ENCODE measurements at regions not wholly inside any gene's neighbourhood (a gene's known extent, or its start where the extent isn't known, plus 50 kb on each side); places are given as distances from the start of the nearest gene placed in this dataset.

GRCh38 chr2:58688813-58689212 is 447.7 kb upstream of the FANCL start:
- Histone ChIP-seq H3K9me3 (ENCODE audit: control insufficient read depth, insufficient read depth, low read depth, low read length) (no peaks in the 10 kb centered on the region), H3K36me3 (ENCODE audit: control insufficient read depth, insufficient read depth, low read length) (no peaks in the 10 kb centered on the region), H3K27ac (ENCODE audit: low read length) (no peak overlapping the region), H3K4me3 (ENCODE audit: low read depth in 2 of 2, low read length in 2 of 2) (no peak overlapping the region), H3K4me1 (ENCODE audit: control insufficient read depth, insufficient read depth, low read length) (no peaks in the 10 kb centered on the region), H3K27me3 (ENCODE audit: control insufficient read depth, insufficient read depth, low read length) (no peaks in the 10 kb centered on the region)
- intact Hi-C loops (cut with micrococcal nuclease; ENCODE audit: unreplicated experiment) (no loop called here), in situ Hi-C loops (cut with HindIII; ENCODE audit: low pct_unique_long_range_greater_than_20kb, low sequenced_read_pairs) (no loop called here)
- no TSS peak for BruUV-seq (replicated peaks)
- ChIA-PET POLR2A (no interaction called here), CTCF (no interaction called here)
- DNase-seq (ENCODE audit: low read depth, low spot score) (no peak), ATAC-seq (no peak)
- TF ChIP-seq SIN3A (IDR thresholded peaks at IDR 0.05; ENCODE audit: borderline replicate concordance, insufficient read depth, low read depth, low read length) (no peak), POLR2AphosphoS5 (IDR thresholded peaks at IDR 0.05; ENCODE audit: low read depth, low read length) (no peak), REST (IDR thresholded peaks at IDR 0.05; ENCODE audit: insufficient read depth in 1 of 2, low read depth in 2 of 2, low read length in 1 of 2) (no peak), TCF7L2 (IDR thresholded peaks at IDR 0.05; ENCODE audit: low read depth, low read length) (no peak)
- TF ChIP-seq, protein P1, sequence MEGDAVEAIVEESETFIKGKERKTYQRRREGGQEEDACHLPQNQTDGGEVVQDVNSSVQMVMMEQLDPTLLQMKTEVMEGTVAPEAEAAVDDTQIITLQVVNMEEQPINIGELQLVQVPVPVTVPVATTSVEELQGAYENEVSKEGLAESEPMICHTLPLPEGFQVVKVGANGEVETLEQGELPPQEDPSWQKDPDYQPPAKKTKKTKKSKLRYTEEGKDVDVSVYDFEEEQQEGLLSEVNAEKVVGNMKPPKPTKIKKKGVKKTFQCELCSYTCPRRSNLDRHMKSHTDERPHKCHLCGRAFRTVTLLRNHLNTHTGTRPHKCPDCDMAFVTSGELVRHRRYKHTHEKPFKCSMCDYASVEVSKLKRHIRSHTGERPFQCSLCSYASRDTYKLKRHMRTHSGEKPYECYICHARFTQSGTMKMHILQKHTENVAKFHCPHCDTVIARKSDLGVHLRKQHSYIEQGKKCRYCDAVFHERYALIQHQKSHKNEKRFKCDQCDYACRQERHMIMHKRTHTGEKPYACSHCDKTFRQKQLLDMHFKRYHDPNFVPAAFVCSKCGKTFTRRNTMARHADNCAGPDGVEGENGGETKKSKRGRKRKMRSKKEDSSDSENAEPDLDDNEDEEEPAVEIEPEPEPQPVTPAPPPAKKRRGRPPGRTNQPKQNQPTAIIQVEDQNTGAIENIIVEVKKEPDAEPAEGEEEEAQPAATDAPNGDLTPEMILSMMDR (IDR thresholded peaks at IDR 0.05): no peak

DNA sequence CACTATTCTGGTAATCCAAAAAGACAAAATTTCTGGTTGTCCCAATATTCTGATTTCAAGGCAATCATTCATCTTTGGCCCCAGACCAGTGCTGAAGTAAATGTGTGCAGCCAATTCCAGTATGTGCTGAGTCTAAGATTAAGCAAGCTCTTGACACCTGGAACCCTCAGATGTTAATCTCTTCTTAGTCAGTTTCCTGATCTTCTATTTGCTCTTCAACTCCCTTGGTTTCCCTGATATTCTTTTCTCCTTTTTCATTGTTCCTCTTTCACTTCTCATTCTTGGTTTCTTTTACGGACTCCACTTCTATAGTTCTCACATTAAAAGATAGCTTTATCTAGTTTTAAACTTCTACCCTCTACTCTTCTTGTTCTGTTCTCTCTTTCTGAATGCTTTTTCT is 445.7 kb upstream of the FANCL start:
- H3K4me3 ChIP-seq (ENCODE audit: low read depth in 2 of 2, low read length in 2 of 2): no peak overlapping the region
- BruUV-seq (replicated peaks): no TSS peak
- no peaks in the 10 kb centered on the region for H3K27me3 ChIP-seq (ENCODE audit: control insufficient read depth, insufficient read depth, low read length)
- ChIA-PET CTCF (no interaction called here), POLR2A (no interaction called here)
- no peaks in the 10 kb centered on the region for H3K4me1 ChIP-seq (ENCODE audit: control insufficient read depth, insufficient read depth, low read length)
- in situ Hi-C loops (cut with HindIII; ENCODE audit: low pct_unique_long_range_greater_than_20kb, low sequenced_read_pairs): no loop called here
- H3K27ac ChIP-seq (ENCODE audit: low read length): no peak overlapping the region
- no peaks in the 10 kb centered on the region for H3K9me3 ChIP-seq (ENCODE audit: control insufficient read depth, insufficient read depth, low read depth, low read length)
- intact Hi-C loops (cut with micrococcal nuclease; ENCODE audit: unreplicated experiment): no loop called here
- no peaks in the 10 kb centered on the region for H3K36me3 ChIP-seq (ENCODE audit: control insufficient read depth, insufficient read depth, low read length)
- no peak for DNase-seq (ENCODE audit: low read depth, low spot score)
- no peak for ATAC-seq
- TF ChIP-seq POLR2AphosphoS5 (IDR thresholded peaks at IDR 0.05; ENCODE audit: low read depth, low read length): no peak
- TF ChIP-seq TCF7L2 (IDR thresholded peaks at IDR 0.05; ENCODE audit: low read depth, low read length): no peak
- TF ChIP-seq, protein P1 (IDR thresholded peaks at IDR 0.05): no peak
- no peak for TF ChIP-seq SIN3A (IDR thresholded peaks at IDR 0.05; ENCODE audit: borderline replicate concordance, insufficient read depth, low read depth, low read length)
- TF ChIP-seq REST (IDR thresholded peaks at IDR 0.05; ENCODE audit: insufficient read depth in 1 of 2, low read depth in 2 of 2, low read length in 1 of 2): no peak
